Vagina (tissue), 2 donors: ENCODE measurements at regions not wholly inside any gene's neighbourhood (a gene's known extent, or its start where the extent isn't known, plus 50 kb on each side); places are given as distances from the start of the nearest gene placed in this dataset.

ENCODE experiments used
- DNase-seq, 2 donors: peaks; one replicate each; pipeline ENCODE4 v3.0.0-alpha.2; 2017; ENCODE audit errors: extremely low spot score in 2 of 2
- H3K27ac ChIP-seq: fragments of 200-600 bp; sonication (generic); one replicate; pipeline ENCODE4 v1.5.1; 2019
- H3K27me3 ChIP-seq: fragments of 200-600 bp; sonication (generic); one replicate; pipeline ENCODE4 v1.5.1; 2019
- H3K36me3 ChIP-seq, 2 donors: fragments of 200-600 bp; sonication (generic); one replicate each; pipeline ENCODE4 v1.5.1; 2017 to 2019
- H3K4me1 ChIP-seq: fragments of 200-600 bp; sonication (generic); one replicate; pipeline ENCODE4 v1.5.1; 2019
- H3K4me3 ChIP-seq, 2 donors: fragments of 200-600 bp; sonication (generic); 1 replicate in 1 of 2; 2 replicates in 1 of 2; pipeline ENCODE4 v1.5.1; 2016 to 2019
- H3K9me3 ChIP-seq: fragments of 200-600 bp; sonication (generic); one replicate; pipeline ENCODE4 v1.5.1; 2019
- CTCF ChIP-seq, 3 experiments: fragments of 450-650 bp in 2 of 3; fragments of 200-600 bp in 1 of 3; sonication (generic) in 1 of 3; IDR thresholded peaks; one replicate each; pipeline ENCODE4 v1.5.1; 2017 to 2019; ENCODE audit warnings: antibody characterized with exemption in 3 of 3, mild to moderate bottlenecking in 2 of 3, moderate library complexity in 2 of 3
- POLR2A ChIP-seq, 2 donors: fragments of 450-650 bp; IDR thresholded peaks; one replicate each; pipeline ENCODE4 v1.6.1; 2017; ENCODE audit warnings: antibody characterized with exemption in 2 of 2, mild to moderate bottlenecking in 2 of 2, moderate library complexity in 2 of 2
- POLR2AphosphoS5 ChIP-seq, 2 donors: sonication (generic); formaldehyde crosslinking; IDR thresholded peaks; one replicate each; pipeline ENCODE4 v1.9.0; 2017; ENCODE audit warnings: antibody characterized with exemption in 2 of 2, mild to moderate bottlenecking in 2 of 2, low read depth in 1 of 2; ENCODE audit not compliant: insufficient read depth in 1 of 2
- intact Hi-C: fragments of 100-400 bp; cut with DNase I; formaldehyde crosslinking; loops from one replicate; pipeline ENCODE4 v1.15.1; 2023

DNA sequence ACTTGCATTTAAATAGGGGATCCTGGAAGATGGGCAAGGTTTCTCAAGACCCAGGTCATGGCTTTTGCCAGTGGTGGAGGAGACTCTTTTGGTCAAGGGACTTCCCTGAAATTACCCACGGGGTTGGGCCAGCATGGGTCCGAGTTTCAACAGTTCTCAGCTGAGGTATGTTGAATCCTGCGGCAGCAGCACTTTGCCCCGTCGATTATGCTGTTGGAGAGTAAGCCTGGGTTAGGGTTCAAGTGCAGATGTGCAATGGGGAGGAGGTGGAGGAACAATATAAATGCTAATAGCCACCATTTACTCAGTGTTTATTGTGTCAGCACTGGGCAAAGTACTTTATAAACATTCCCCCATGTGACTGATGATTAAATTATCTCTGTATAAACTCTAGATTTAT lies 96.0 kb upstream of the GATA6 start:
- no peaks in the 10 kb centered on the region for H3K27me3 ChIP-seq
- TF ChIP-seq POLR2A (IDR thresholded peaks at IDR 0.05) (no peak), POLR2AphosphoS5 (IDR thresholded peaks at IDR 0.05; ENCODE audit: insufficient read depth in 1 of 2, low read depth in 1 of 2) (no peak), CTCF (IDR thresholded peaks at IDR 0.05) (no peak)
- H3K4me3 ChIP-seq: no peak overlapping the region
- no peaks in the 10 kb centered on the region for H3K4me1 ChIP-seq
- intact Hi-C loops: no loop called here
- no peaks in the 10 kb centered on the region for H3K36me3 ChIP-seq
- no peaks in the 10 kb centered on the region for H3K9me3 ChIP-seq
- no peak overlapping the region for H3K27ac ChIP-seq
- no peak for DNase-seq

DNA sequence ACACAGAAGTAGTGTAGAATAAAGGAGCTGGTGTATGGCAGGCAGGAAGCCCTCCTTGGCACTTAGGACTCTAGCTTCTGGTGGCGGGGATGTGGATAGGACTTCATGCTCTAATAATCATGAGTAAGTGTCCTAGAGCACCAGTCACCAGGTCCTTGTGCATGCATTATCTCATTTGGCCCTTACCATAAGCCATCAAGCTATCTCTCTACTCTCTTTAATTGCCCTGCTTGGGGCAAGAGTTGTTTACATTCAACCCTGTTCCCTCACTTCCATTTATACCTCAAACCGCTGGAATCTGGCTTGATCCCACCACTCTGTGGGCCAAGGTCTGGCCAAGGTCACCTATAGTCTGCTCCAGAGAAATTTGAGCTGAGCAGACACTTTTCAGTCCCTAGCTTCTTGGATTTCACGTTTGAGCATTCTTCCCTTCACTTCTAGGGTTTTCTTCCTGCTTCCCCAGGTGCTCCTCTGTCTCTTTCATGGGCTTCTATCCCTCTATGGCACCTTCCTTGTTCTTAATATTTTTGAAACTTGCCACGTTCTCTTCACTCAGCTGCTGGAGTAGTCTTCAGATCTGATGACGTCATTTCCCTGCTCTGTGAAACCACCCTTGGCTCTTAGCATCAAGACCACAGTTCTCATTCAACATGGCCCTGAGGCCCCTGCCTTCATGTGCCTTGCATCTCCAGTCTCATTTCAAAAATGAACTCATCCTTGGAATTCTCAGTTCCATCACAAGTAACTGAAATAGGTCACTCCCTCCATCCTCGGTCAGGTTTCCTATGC lies 94.9 kb upstream of the GATA6 start:
- Histone ChIP-seq H3K27ac (no peak overlapping the region), H3K27me3 (no peaks in the 10 kb centered on the region), H3K4me3 (no peak overlapping the region), H3K4me1 (no peaks in the 10 kb centered on the region), H3K36me3 (no peaks in the 10 kb centered on the region), H3K9me3 (no peaks in the 10 kb centered on the region)
- intact Hi-C loops: no loop called here
- TF ChIP-seq CTCF (IDR thresholded peaks at IDR 0.05): no peak
- TF ChIP-seq POLR2A (IDR thresholded peaks at IDR 0.05): no peak
- no peak for DNase-seq

GRCh38 chr18:22080035-22080434 lies 89.4 kb upstream of the GATA6 start:
- TF ChIP-seq POLR2A (IDR thresholded peaks at IDR 0.05): no peak
- no peak for TF ChIP-seq CTCF (IDR thresholded peaks at IDR 0.05)
- no peak for TF ChIP-seq POLR2AphosphoS5 (IDR thresholded peaks at IDR 0.05; ENCODE audit: insufficient read depth in 1 of 2, low read depth in 1 of 2)
- Histone ChIP-seq H3K9me3 (no peaks in the 10 kb centered on the region), H3K4me1 (no peaks in the 10 kb centered on the region), H3K27ac (no peak overlapping the region), H3K36me3 (no peaks in the 10 kb centered on the region), H3K27me3 (no peaks in the 10 kb centered on the region), H3K4me3 (no peak overlapping the region)
- intact Hi-C loops: no loop called here
- no peak for DNase-seq

DNA sequence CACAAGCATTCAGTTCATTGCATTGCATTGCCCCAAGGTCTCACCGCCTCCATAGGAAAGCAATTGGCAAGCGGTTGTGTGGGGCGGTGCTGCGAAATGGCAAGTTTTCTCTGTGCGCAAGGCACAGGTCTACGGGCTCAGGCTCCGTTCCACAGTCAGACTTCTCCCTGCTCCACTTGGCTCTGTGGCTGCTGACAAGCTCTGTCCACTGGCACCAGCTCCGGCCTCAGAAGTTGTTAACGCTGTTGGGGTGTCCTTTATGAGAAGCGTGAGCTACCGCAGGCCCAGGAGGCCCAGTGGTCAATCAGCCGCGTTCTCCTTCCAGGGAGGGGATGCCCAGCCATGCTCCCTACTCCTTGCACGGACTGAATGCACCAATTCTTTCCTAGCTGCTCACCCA lies 87.0 kb upstream of the GATA6 start:
- DNase-seq: no peak
- Histone ChIP-seq H3K36me3 (no peaks in the 10 kb centered on the region), H3K27me3 (no peaks in the 10 kb centered on the region), H3K4me3 (no peak overlapping the region), H3K9me3 (no peaks in the 10 kb centered on the region), H3K27ac (no peak overlapping the region), H3K4me1 (no peaks in the 10 kb centered on the region)
- intact Hi-C loops: no loop called here
- TF ChIP-seq POLR2A (IDR thresholded peaks at IDR 0.05) (no peak), CTCF (IDR thresholded peaks at IDR 0.05) (no peak), POLR2AphosphoS5 (IDR thresholded peaks at IDR 0.05; ENCODE audit: insufficient read depth in 1 of 2, low read depth in 1 of 2) (no peak)

GRCh38 chr18:22084547-22084946 lies 84.8 kb upstream of the GATA6 start:
- no peaks in the 10 kb centered on the region for H3K36me3 ChIP-seq
- no peaks in the 10 kb centered on the region for H3K4me1 ChIP-seq
- no peak overlapping the region for H3K4me3 ChIP-seq
- no peaks in the 10 kb centered on the region for H3K27me3 ChIP-seq
- intact Hi-C loops: no loop called here
- DNase-seq: no peak
- H3K9me3 ChIP-seq: no peaks in the 10 kb centered on the region
- TF ChIP-seq POLR2A (IDR thresholded peaks at IDR 0.05): no peak
- no peak for TF ChIP-seq CTCF (IDR thresholded peaks at IDR 0.05)
- no peak for TF ChIP-seq POLR2AphosphoS5 (IDR thresholded peaks at IDR 0.05; ENCODE audit: insufficient read depth in 1 of 2, low read depth in 1 of 2)
- no peak overlapping the region for H3K27ac ChIP-seq
